H4 (cell line): ENCODE measurements at regions not wholly inside any gene's neighbourhood (a gene's known extent, or its start where the extent isn't known, plus 50 kb on each side); places are given as distances from the start of the nearest gene placed in this dataset.

Experiments
- DNase-seq: peaks from one replicate; pipeline ENCODE4 v3.0.0-alpha.2; 2015; ENCODE audit warnings: low spot score

DNA sequence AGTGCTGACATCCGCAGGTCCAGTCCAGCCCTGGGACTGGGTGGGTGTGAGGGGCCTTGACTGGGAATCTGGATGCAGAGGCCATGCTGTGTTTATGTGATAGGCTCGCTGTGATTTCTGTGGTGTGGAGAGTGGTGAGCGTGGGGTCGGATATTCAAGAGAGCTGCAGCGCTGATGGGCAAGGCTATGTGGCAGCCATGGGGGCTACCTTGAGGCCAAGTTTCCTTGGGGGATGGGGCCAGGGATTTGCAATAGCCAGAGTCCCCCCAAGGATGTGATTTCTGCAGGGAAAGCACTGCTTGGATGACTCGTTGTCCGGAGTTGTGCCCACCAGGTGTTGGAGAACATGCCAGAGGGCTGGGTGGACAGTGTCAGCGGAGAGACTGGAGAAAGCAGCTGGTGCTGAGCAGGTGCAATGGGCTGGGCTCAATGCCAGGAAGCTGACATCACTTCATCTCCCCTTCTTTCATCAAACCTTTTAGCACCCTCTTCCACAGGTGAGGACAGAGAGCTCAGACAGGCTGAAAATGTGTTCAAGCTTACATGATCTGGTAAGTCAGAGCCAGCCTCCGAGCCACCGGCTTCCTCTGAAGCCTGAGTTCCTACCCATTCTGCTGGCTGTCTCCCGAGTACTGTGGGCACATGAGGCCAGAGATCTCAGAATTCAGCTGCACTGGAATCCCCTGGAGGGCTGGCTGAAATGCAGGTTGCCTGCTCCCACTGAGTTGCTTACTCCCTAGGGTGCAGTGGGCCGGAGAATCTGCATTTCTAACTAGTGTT lies 132.9 kb downstream of the RHOU start:
- no peak for DNase-seq

DNA sequence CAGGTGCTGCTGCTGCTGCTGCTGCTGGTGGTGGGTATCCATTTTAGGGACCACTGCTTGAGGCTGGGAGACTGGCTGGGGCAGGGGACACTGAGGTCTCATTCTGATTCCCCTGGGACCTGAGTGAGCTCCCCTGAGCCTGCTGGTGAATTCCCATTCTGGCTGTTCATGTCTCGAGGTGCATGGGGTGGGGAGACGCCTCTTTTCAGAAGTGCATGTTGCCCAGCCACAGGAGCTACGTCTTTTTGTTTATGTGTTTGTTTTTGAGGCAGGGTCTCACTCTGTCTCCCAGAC lies 133.4 kb downstream of the RHOU start:
- no peak for DNase-seq

GRCh38 chr1:228869312-228869824 lies 134.1 kb downstream of the RHOU start:
- DNase-seq: no peak

DNA sequence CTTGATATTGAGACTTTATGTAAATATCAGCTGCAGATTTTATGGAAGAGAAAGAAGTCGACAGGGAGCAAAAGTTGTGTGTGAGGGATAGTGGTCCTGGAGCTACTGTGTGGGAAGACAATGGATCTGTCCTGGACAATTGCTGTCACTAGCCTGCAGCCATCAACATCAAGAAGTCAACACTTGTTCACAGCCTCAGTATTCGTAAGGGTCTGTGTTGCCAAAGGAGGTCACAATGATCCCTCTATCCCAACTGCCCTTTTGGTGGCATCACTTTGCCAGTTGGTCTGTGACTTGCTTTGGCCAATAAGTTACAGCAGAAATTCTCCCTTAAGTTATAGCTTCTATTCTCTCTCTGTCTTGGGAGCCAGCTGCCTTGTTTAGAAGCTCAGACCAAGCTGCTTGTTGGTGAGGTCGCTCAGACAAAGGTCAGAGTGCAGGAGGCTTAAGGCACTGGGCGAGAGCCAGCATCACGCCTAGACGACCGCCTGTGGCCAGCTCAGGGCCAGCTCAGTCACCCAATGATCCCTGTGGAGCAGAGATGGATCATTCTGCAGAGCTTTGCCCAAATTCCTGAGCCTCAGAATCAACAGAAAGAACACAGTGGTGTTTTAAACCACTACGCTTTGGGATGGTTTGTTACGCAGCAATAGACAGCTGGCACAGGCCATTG lies 134.9 kb downstream of the RHOU start:
- no peak for DNase-seq

GRCh38 chr1:228871314-228872061 lies 136.2 kb downstream of the RHOU start:
- no peak for DNase-seq

DNA sequence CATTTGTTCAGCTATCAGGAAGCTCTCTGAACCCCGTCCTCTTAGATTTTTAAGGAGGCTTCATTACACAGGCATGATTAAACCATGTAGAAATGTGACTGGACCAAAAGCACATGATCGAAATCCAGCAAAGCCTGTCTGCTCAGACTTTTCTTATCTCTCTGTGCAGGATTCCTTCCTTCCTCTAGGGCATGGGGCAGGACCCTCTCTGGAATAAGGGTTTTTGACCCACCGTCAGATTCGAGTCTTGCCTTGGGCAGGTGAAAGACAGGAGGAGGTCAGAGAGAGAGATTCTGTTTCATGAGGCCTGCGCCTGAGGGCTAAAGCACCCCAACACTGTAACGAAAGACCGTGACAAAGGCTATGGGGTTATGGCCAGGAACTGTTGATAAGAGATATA lies 136.8 kb downstream of the RHOU start:
- no peak for DNase-seq

DNA sequence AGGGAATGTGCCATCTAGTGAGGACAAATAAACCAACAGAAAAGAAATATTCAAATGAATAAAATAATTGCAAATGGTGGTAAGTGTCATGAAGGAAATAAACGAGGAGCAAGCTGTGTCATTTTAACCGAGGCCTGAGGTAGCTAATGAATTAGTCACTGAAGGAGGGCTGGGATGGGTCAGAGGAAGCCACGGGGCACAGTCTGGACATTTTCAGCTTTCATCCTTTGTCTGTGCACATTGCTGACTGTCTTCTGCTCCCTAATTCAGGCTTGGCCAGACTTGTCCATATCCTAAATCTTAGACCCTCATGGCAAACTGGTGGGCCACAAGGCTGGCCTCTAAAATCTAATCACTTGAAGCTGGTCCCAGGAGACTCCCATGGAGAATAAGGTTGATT lies 138.4 kb downstream of the RHOU start:
- DNase-seq: no peak

DNA sequence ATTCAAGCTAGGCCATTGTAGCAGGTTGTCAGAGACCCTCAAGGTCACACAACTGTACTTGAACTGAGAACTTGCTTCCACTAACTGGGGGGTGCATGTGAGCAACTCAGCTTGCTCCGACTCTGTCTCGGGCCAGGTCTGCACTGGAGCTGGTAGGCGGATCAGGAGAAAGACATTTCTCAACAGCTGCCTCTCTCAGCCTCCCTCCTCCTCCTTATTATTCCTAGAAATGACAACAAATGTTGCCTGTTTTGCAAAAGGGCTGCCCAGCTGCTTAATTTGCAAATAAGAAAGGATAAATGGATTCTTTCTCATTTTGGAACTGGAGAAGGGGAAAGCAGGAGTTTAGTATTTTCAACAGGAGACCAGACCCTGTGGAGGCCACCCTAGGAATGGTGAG lies 140.5 kb downstream of the RHOU start:
- no peak for DNase-seq

GRCh38 chr1:228876187-228876586 lies 140.9 kb downstream of the RHOU start:
- no peak for DNase-seq

DNA sequence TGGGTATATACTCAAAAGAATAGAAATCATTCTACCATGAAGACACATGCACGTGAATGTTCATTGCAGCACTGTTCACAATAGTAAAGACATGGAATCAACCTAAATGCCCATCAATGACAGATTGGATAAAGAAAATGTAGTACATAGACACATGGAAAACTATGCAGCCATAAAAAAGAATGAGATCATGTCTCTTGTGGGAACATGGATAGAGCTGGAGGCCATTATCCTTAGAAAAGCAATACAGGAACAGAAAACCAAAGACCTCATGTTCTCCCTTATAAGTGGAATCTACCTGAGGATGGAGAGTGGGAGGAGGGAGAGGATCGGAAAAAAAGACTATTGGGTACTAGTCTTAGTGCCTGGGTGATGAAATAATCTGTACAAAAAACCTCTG lies 143.9 kb downstream of the RHOU start:
- DNase-seq: no peak

GRCh38 chr1:228882041-228882770 lies 146.9 kb downstream of the RHOU start:
- no peak for DNase-seq

- no peak for DNase-seq
Observed at GRCh38 chr1:228882771-228883450, 147.6 kb downstream of the RHOU start.

- no peak for DNase-seq
Observed at GRCh38 chr1:228883535-228883934, 148.3 kb downstream of the RHOU start.

GRCh38 chr1:228884196-228884595 lies 148.9 kb downstream of the RHOU start:
- DNase-seq: no peak

- no peak for DNase-seq
Observed at GRCh38 chr1:228884615-228885566, 149.6 kb downstream of the RHOU start.

DNA sequence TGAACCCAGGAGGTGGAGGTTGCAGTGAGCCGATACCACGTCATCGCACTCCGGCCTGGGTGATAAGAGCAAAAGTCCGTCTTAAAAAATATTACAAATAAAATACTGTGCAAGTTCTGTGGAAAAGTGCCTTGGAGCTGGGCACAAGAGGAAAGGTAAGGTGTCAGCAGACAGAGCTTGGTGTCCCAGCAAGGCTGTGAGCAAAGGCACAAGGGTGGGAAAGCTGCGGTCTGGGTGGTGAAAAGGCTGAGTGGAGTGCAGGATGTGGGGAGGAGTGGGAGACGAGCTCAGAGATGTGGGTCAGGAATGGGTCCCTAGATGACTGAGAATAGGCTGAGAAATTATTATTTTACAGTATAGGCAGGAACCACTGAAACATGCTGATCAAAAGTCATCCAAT lies 150.6 kb downstream of the RHOU start:
- DNase-seq: no peak

DNA sequence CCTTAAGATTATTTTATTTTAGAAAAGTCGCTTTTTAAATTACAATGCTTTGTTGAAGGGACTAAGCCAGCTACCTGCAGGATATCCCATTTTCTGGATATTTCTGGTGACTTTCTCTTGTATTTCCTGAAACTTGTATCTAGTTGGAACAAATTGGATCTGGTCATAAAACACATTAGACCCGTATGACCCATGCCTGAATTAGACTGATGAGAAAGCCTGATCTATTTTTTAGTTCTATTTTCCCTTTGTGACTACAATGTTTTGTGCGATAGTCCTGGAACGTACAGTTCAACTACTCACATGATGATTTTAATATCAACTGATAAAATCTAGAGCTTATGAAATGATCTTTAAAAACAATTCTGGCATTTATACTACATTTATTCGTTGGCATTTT lies 151.8 kb downstream of the RHOU start:
- no peak for DNase-seq

- no peak for DNase-seq
Observed at GRCh38 chr1:228887960-228888359, 152.7 kb downstream of the RHOU start.

DNA sequence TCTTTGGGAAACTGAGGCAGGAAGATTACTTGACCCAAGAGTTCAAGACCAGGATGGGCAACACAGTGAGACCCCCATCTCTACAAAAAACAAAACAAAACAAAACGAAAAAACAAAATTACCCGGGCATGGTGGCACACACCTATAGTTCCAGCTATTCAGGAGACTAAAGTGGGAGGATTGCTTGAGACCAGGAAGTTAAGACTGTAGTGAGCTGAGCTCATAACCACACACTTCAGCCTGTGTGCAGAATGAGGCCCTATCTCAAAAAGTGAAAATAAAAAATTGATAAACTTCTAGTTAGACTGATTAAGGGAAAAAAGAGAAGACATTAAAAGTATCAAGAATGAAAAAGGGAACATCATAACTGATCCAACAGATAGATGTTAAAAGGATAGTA lies 154.0 kb downstream of the RHOU start:
- DNase-seq: no peak

DNA sequence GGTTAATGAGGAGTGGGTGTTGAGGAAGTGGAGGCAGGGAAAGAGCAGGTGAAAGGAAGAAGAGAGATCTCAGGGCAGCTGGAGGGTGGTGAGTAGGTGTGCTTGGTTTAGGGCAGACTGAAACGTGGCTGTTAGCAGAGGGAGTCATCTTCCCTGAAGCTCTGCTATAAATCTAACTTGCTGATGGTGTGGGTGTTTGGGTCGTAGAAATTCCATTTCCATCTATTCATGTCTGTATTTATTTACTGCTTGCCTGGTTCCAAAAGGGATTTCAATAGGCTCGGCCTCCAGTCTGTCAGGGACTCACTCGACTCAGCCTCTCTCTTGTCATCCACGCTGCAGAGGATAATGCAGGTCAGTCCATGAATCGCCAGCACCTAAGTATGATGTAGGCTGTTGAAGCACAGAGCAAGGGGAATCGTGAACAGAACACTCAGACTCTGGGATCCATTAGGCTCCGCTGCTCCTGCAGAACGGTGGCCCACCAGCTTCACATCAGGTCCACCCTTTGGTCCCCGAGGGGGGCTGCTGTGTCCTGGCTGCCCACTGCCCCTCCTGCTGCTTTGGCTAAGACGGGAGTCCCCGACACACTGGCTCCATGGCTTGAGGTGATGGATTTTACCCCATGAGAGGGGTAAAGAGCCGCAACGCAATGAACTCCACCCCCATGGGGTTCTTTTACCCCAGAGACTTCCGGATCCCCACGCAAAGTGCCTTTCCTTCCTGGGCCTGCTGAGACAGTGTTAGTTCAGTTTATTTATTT lies 156.2 kb downstream of the RHOU start:
- DNase-seq: no peak
